HEK293T (cell line): ENCODE measurements at regions not wholly inside any gene's neighbourhood (a gene's known extent, or its start where the extent isn't known, plus 50 kb on each side); places are given as distances from the start of the nearest gene placed in this dataset.

Experiments used
- CTCF ChIA-PET: fragments of 350-600 bp; formaldehyde crosslinking; extraction: SDS; loops from one replicate; lab custom pipeline; 2021; ENCODE audit warnings: antibody characterized with exemption, inconsistent platforms; lab: Yijun Ruan, JAX
- POLR2A ChIA-PET: fragments of 350-600 bp; formaldehyde crosslinking; extraction: SDS; loops from one replicate; lab custom pipeline; 2020; ENCODE audit warnings: antibody characterized with exemption, inconsistent platforms; lab: Yijun Ruan, JAX
- DNase-seq: peaks from one replicate; pipeline ENCODE4 v3.0.0; 2012; ENCODE audit warnings: mixed read lengths; ENCODE audit errors: extremely low spot score
- ARNT ChIP-seq: fragments of 450-650 bp; IDR thresholded peaks from 2 replicates; pipeline ENCODE4 v1.6.1; 2017; ENCODE audit warnings: mild to moderate bottlenecking
- BHLHE40 ChIP-seq: fragments of 450-650 bp; IDR thresholded peaks from 2 replicates; pipeline ENCODE4 v1.6.1; 2016; ENCODE audit warnings: mild to moderate bottlenecking, moderate library complexity, borderline replicate concordance
- CTBP1 ChIP-seq: fragments of 450-650 bp; IDR thresholded peaks from 2 replicates; pipeline ENCODE4 v1.6.1; 2016; ENCODE audit warnings: borderline replicate concordance
- ELF4 ChIP-seq: fragments of 450-650 bp; IDR thresholded peaks from 2 replicates; pipeline ENCODE4 v1.6.1; 2017; ENCODE audit warnings: antibody characterized with exemption
- FOXA1 ChIP-seq: fragments of 450-650 bp; IDR thresholded peaks from 2 replicates; pipeline ENCODE4 v1.6.1; 2016; ENCODE audit warnings: mild to moderate bottlenecking
- FOXK2 ChIP-seq: fragments of 450-650 bp; IDR thresholded peaks from 2 replicates; pipeline ENCODE4 v1.6.1; 2016; ENCODE audit warnings: mild to moderate bottlenecking
- FOXM1 ChIP-seq: fragments of 450-650 bp; IDR thresholded peaks from 2 replicates; pipeline ENCODE4 v1.6.1; 2017; ENCODE audit warnings: mild to moderate bottlenecking, borderline replicate concordance
- HDGF ChIP-seq: fragments of 450-650 bp; IDR thresholded peaks from 2 replicates; pipeline ENCODE4 v1.6.1; 2017; ENCODE audit warnings: antibody characterized with exemption, borderline replicate concordance
- L3MBTL2 ChIP-seq: fragments of 450-650 bp; conservative IDR thresholded peaks from 2 replicates; pipeline ENCODE4 v1.6.1; 2016; ENCODE audit warnings: mild to moderate bottlenecking
- LEF1 ChIP-seq: fragments of 450-650 bp; IDR thresholded peaks from 2 replicates; pipeline ENCODE4 v1.6.1; 2017; ENCODE audit warnings: mild to moderate bottlenecking, borderline replicate concordance
- NFRKB ChIP-seq: fragments of 450-650 bp; IDR thresholded peaks from 2 replicates; pipeline ENCODE4 v1.6.1; 2016; ENCODE audit warnings: mild to moderate bottlenecking, moderate library complexity
- SP1 ChIP-seq: fragments of 450-650 bp; IDR thresholded peaks from 2 replicates; pipeline ENCODE4 v1.6.1; 2017
- SUZ12 ChIP-seq: fragments of 450-650 bp; IDR thresholded peaks from 2 replicates; pipeline ENCODE4 v1.6.1; 2016; ENCODE audit warnings: mild to moderate bottlenecking
- TARDBP ChIP-seq: fragments of 450-650 bp; IDR thresholded peaks from 2 replicates; pipeline ENCODE4 v1.6.1; 2016
- ZNF384 ChIP-seq: fragments of 450-650 bp; IDR thresholded peaks from 2 replicates; pipeline ENCODE4 v1.6.1; 2016
- TF ChIP-seq, protein P1 (sequence below): fragments of 450-650 bp; IDR thresholded peaks from 2 replicates; pipeline ENCODE4 v1.6.1; 2016

DNA sequence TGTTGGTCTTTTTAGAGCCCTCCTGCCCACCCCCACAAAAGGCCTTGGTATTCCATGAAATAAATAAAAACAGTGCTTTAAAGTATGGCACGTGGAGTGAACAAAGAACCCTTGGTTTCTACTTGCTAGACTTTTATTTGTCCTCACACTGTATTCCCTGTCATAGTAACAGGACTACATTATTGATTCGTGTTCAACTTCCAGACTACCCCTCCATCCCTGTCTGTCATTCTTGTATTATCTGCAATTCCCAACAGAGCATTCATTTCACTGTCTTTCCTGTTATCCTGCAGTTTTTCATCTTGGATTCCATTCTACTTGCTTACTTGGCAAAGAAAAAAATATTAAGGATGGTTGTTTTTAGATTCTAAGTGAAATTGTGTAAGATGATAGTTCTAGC is 307.4 kb upstream of the CNR1 start:
- DNase-seq: no peak
- CTCF ChIA-PET: no interaction called here
- POLR2A ChIA-PET: no interaction called here
- TF ChIP-seq SP1 (no peak), CTBP1 (no peak), ARNT (no peak), NFRKB (no peak), BHLHE40 (no peak), FOXA1 (no peak), TARDBP (no peak), HDGF (no peak), L3MBTL2 (no peak), SUZ12 (no peak), LEF1 (no peak), FOXK2 (no peak), ZNF384 (no peak), ELF4 (no peak), FOXM1 (no peak)
- TF ChIP-seq, protein P1, sequence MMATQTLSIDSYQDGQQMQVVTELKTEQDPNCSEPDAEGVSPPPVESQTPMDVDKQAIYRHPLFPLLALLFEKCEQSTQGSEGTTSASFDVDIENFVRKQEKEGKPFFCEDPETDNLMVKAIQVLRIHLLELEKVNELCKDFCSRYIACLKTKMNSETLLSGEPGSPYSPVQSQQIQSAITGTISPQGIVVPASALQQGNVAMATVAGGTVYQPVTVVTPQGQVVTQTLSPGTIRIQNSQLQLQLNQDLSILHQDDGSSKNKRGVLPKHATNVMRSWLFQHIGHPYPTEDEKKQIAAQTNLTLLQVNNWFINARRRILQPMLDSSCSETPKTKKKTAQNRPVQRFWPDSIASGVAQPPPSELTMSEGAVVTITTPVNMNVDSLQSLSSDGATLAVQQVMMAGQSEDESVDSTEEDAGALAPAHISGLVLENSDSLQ: no peak

DNA sequence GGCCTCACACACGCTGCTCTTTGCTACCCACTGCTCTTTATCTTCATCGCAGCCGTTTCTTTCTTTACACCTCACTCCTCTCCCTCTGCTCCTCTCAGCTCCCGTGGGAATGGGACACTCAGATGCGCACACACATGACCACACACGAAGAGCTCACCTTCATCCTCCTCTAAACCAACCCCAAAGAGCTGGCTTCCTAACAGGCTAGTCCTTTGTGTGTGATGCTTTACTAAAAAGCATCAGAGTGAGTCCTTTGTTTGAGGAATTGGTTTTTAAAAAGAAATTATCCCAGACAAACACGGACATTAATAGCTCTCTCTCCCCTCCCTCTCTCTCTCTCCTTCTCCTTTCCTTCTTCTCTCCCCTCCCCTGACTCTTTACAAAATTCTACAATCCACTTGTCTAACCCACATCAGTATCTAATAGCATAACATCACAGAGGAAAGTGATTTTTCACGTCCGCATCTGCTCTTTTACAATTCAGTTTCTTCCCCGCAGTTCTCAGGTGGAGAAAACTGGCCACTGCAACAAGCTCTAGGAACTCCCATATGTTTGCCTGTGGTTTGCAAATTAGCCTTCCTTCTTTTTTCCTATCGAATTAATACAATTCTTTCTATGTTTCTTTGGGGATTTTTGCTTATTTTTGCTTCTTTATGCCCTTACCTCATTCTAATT is 306.8 kb upstream of the CNR1 start:
- DNase-seq: no peak
- POLR2A ChIA-PET: no interaction called here
- CTCF ChIA-PET: no interaction called here
- TF ChIP-seq ZNF384 (no peak), ELF4 (no peak), TARDBP (no peak), LEF1 (no peak), SUZ12 (no peak), SP1 (no peak), FOXA1 (no peak), CTBP1 (no peak), NFRKB (no peak)

DNA sequence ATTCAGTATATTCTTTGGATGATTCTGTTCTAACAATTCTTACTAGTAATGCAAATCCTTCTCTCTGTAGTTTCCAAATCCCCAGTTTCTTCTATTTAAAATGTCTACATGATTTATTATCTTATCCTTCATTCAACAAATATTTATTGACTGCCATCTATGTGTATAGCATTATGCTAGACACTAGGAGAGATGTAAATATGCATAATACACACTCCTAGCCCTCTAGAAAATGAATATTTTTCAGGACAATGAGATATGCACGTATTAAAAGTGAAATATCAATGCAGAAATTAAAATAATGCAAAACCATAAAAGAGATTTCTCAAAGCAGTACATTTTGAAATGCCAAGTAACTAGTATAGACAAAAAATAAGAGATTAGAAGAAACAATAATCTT is 293.5 kb upstream of the CNR1 start:
- CTCF ChIA-PET: no interaction called here
- no peak for DNase-seq
- POLR2A ChIA-PET: no interaction called here
- TF ChIP-seq ELF4 (no peak), ARNT (no peak), CTBP1 (no peak), SUZ12 (no peak), BHLHE40 (no peak), TARDBP (no peak)

DNA sequence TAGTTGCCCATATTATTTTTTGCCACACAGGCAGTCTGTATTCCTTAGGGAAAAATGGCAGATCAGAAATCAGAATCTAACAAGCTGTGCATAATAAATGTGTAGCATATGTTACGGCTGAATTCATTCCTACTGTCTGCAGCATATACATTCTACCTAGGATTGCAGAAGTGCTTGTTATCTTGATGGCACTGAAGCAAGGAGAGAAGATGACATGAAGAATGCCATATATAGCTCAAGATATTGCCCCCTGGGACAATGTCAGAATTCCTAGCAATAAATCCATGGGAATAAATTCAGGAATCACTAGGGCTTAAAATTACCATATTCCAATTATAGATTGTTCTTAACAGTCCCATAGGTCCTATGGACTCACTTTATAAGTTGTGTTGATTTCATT is 293.0 kb upstream of the CNR1 start:
- TF ChIP-seq ELF4: no peak
- no peak for TF ChIP-seq SUZ12
- no peak for TF ChIP-seq SP1
- TF ChIP-seq, protein P1: no peak
- TF ChIP-seq ARNT: no peak
- no peak for TF ChIP-seq CTBP1
- TF ChIP-seq FOXK2: no peak
- TF ChIP-seq ZNF384: no peak
- TF ChIP-seq NFRKB: no peak
- no peak for TF ChIP-seq HDGF
- TF ChIP-seq FOXM1: no peak
- TF ChIP-seq FOXA1: no peak
- TF ChIP-seq TARDBP: no peak
- TF ChIP-seq LEF1: no peak
- TF ChIP-seq L3MBTL2: no peak
- TF ChIP-seq BHLHE40: no peak
- ChIA-PET POLR2A (no interaction called here), CTCF (no interaction called here)
- DNase-seq: no peak

DNA sequence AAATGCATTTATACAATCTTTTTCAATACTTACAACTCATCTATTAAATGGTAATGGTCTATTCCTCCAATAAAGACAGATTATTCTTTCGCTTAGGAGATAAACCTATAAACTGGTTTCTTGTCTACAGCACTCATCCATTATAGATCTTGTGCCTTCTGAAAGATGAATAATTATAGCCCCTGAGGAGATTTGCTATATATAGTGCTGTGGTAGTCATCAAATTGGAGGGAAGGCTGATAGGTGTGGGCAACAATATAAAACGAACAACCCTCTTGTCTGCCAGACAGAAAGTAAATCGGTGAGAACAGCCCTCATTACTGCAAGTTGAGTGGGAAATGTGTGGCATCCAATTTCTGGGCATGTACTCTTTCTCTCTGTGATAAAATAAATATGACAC is 292.5 kb upstream of the CNR1 start:
- CTCF ChIA-PET: no interaction called here
- no peak for DNase-seq
- TF ChIP-seq SUZ12 (no peak), L3MBTL2 (no peak), FOXM1 (no peak), HDGF (no peak), SP1 (no peak), LEF1 (no peak), ARNT (no peak), BHLHE40 (no peak), ZNF384 (no peak), ELF4 (no peak), NFRKB (no peak), CTBP1 (no peak), FOXK2 (no peak), FOXA1 (no peak), TARDBP (no peak)
- TF ChIP-seq, protein P1: no peak
- POLR2A ChIA-PET: no interaction called here

DNA sequence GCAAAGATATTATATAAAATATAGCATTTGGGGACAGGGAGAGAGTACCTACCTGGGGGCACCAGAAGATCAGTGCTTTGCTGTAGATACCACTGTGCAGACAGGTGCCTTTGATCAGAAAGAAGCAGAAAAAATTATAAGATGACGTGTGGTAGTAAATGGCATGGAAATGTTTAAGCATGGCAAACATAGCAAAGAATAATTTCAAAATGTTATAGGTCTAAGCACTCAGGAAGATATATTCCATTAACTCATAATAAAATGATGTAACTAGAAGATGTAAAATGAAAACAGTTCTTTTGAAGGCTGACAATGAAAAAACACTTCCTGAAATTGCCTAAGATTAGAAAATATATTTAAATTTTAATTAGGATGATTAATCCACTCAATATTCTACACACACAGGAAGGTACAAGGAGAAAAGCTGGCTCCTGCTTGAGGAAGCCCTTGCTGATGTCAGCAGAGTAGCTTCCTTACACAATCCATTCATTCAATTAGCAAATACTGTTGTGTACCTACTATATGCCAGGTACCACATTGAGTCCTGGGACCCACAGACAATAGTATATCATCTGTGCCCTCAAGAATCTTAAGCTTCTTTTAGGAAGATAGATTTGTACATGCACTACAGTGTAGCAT is 290.2 kb upstream of the CNR1 start:
- TF ChIP-seq SP1: no peak
- TF ChIP-seq, protein P1: no peak
- no peak for DNase-seq
- ChIA-PET POLR2A (no interaction called here), CTCF (interaction anchor here (0.8 kb wide), 1 partner anchor 9 kb away, joined by 3 read pairs; no protein-coding TSS in a partner anchor)
